ENCODE measurements at regions not wholly inside any gene's neighbourhood (a gene's known extent, or its start where the extent isn't known, plus 50 kb on each side); places are given as distances from the start of the nearest gene placed in this dataset.

GRCh38 chr10:21041763-21042458 lies 144.8 kb upstream of the NEBL start:
- no peak for TF ChIP-seq CTCF (IDR thresholded peaks at IDR 0.05 in 8 of 11, conservative IDR thresholded peaks at IDR 0.05 in 3 of 11)
- no peak for TF ChIP-seq POLR2AphosphoS5 (IDR thresholded peaks at IDR 0.05)
- TF ChIP-seq POLR2A (IDR thresholded peaks at IDR 0.05): no peak
